OCI-LY1 (cell line): ENCODE measurements at regions not wholly inside any gene's neighbourhood (a gene's known extent, or its start where the extent isn't known, plus 50 kb on each side); places are given as distances from the start of the nearest gene placed in this dataset.

Experiments used
- H2AFZ ChIP-seq: fragments of 200-600 bp; sonication (generic), shearing (Covaris generic); 2 replicates; pipeline ENCODE4 v1.6.0; 2014; ENCODE audit warnings: antibody characterized with exemption, mild to moderate bottlenecking, low read length
- H3F3A ChIP-seq: fragments of 200-600 bp; sonication (generic), shearing (Covaris generic); 2 replicates; pipeline ENCODE4 v1.6.0; 2014; ENCODE audit warnings: mild to moderate bottlenecking, antibody characterized with exemption, low read length, moderate library complexity; ENCODE audit not compliant: insufficient read depth
- H3K27ac ChIP-seq: fragments of 200-600 bp; sonication (generic); 2 replicates; pipeline ENCODE4 v1.5.1; 2014; ENCODE audit warnings: low read length, mixed run types, mild to moderate bottlenecking, low read depth; ENCODE audit not compliant: poor library complexity, severe bottlenecking
- H3K27me3 ChIP-seq: fragments of 200-600 bp; sonication (generic); 2 replicates; pipeline ENCODE4 v1.6.0; 2014; ENCODE audit warnings: antibody characterized with exemption, mild to moderate bottlenecking, low read length, moderate library complexity; ENCODE audit not compliant: insufficient read depth
- H3K36me3 ChIP-seq: fragments of 200-600 bp; sonication (generic); 2 replicates; pipeline ENCODE4 v1.6.1; 2014; ENCODE audit warnings: mild to moderate bottlenecking, antibody characterized with exemption, low read length, moderate library complexity, mixed read lengths; ENCODE audit not compliant: insufficient read depth
- H3K4me1 ChIP-seq: fragments of 200-600 bp; sonication (generic); 2 replicates; pipeline ENCODE4 v1.5.1; 2014; ENCODE audit warnings: mild to moderate bottlenecking, low read length, moderate library complexity; ENCODE audit not compliant: insufficient read depth, severe bottlenecking
- H3K4me2 ChIP-seq: fragments of 200-600 bp; sonication (generic), shearing (Covaris generic); 2 replicates; pipeline ENCODE4 v1.6.1; 2014; ENCODE audit warnings: low read length
- H3K4me3 ChIP-seq: fragments of 200-600 bp; sonication (generic); 2 replicates; pipeline ENCODE4 v1.5.1; 2014; ENCODE audit warnings: low read length, low read depth, mild to moderate bottlenecking, mixed read lengths; ENCODE audit not compliant: poor library complexity, severe bottlenecking
- H3K79me2 ChIP-seq: fragments of 200-600 bp; shearing (Covaris generic); 2 replicates; pipeline ENCODE4 v1.6.1; 2016; ENCODE audit warnings: mixed run types, low read length, mixed read lengths; ENCODE audit not compliant: insufficient read depth
- H3K9ac ChIP-seq: fragments of 200-600 bp; sonication (generic), shearing (Covaris generic); 2 replicates; pipeline ENCODE4 v1.6.1; 2014; ENCODE audit warnings: mild to moderate bottlenecking, low read length, mixed read lengths
- H3K9me2 ChIP-seq: fragments of 200-600 bp; sonication (generic), shearing (Covaris generic); 2 replicates; pipeline ENCODE4 v1.6.1; 2014; ENCODE audit warnings: low read depth, mild to moderate bottlenecking, low read length, mixed read lengths
- H3K9me3 ChIP-seq: fragments of 200-600 bp; shearing (Covaris generic); 2 replicates; pipeline ENCODE4 v1.6.1; 2014; ENCODE audit warnings: low read length, mixed read lengths
- H4K20me1 ChIP-seq: fragments of 200-600 bp; sonication (generic), shearing (Covaris generic); 2 replicates; pipeline ENCODE4 v1.6.0; 2016; ENCODE audit warnings: mild to moderate bottlenecking, low read length; ENCODE audit not compliant: insufficient read depth
- CTCF ChIP-seq: fragments of 200-600 bp; sonication (generic), shearing (Covaris generic); IDR thresholded peaks from 2 replicates; pipeline ENCODE4 v1.5.1; 2017; ENCODE audit warnings: mild to moderate bottlenecking, antibody characterized with exemption, low read length, moderate library complexity, mixed read lengths
- EZH2 ChIP-seq: fragments of 200-600 bp; sonication (generic), shearing (Covaris generic); IDR thresholded peaks from 2 replicates; pipeline ENCODE4 v1.8.0; 2017; ENCODE audit warnings: borderline replicate concordance, mixed run types, mild to moderate bottlenecking, antibody characterized with exemption, low read length, moderate library complexity, mixed read lengths

GRCh38 chr12:61919686-61920085 lies 340.5 kb upstream of the USP15 start:
- no peak for TF ChIP-seq CTCF
- TF ChIP-seq EZH2 = no peak
- Histone ChIP-seq H3K27ac (no peak overlapping the region), H3K27me3 (no peaks in the 10 kb centered on the region), H3K79me2 (no peaks in the 10 kb centered on the region), H3K4me3 (no peak overlapping the region), H3K9me2 (no peaks in the 10 kb centered on the region), H3K9ac (no peak overlapping the region), H3K36me3 (no peaks in the 10 kb centered on the region), H2AFZ (no peak overlapping the region), H4K20me1 (no peaks in the 10 kb centered on the region), H3F3A (no peaks in the 10 kb centered on the region), H3K4me1 (no peaks in the 10 kb centered on the region), H3K9me3 (no peaks in the 10 kb centered on the region), H3K4me2 (no peak overlapping the region)

- Histone ChIP-seq H3K27ac (no peak overlapping the region), H3K4me3 (no peak overlapping the region), H3K9me3 (no peaks in the 10 kb centered on the region), H3K36me3 (no peaks in the 10 kb centered on the region), H3K4me1 (no peaks in the 10 kb centered on the region), H3F3A (no peaks in the 10 kb centered on the region), H3K79me2 (no peaks in the 10 kb centered on the region), H3K27me3 (no peaks in the 10 kb centered on the region), H3K9me2 (no peaks in the 10 kb centered on the region), H4K20me1 (no peaks in the 10 kb centered on the region), H3K4me2 (no peak overlapping the region), H2AFZ (no peak overlapping the region), H3K9ac (no peak overlapping the region)
- TF ChIP-seq EZH2 (no peak), CTCF (no peak)
Measured at GRCh38 chr12:61920230-61920629, 340.0 kb upstream of the USP15 start.

- no peak overlapping the region for H2AFZ ChIP-seq
- no peaks in the 10 kb centered on the region for H3K79me2 ChIP-seq
- H3K36me3 ChIP-seq = no peaks in the 10 kb centered on the region
- no peaks in the 10 kb centered on the region for H3K9me3 ChIP-seq
- H3K27me3 ChIP-seq = no peaks in the 10 kb centered on the region
- H3K9me2 ChIP-seq = no peaks in the 10 kb centered on the region
- H3K9ac ChIP-seq = no peak overlapping the region
- H3K4me3 ChIP-seq = no peak overlapping the region
- no peaks in the 10 kb centered on the region for H3K4me1 ChIP-seq
- H4K20me1 ChIP-seq = no peaks in the 10 kb centered on the region
- no peaks in the 10 kb centered on the region for H3F3A ChIP-seq
- no peak overlapping the region for H3K4me2 ChIP-seq
- no peak overlapping the region for H3K27ac ChIP-seq
- TF ChIP-seq CTCF (no peak), EZH2 (no peak)
Measured at GRCh38 chr12:61923152-61923551, 337.1 kb upstream of the USP15 start.
